Loucy (cell line): ENCODE measurements at regions not wholly inside any gene's neighbourhood (a gene's known extent, or its start where the extent isn't known, plus 50 kb on each side); places are given as distances from the start of the nearest gene placed in this dataset.

Source experiments
- CTCF ChIP-seq: fragments of 200-600 bp; sonication (generic); conservative IDR thresholded peaks from 2 replicates; pipeline ENCODE4 v1.5.1; 2014; ENCODE audit warnings: mild to moderate bottlenecking, antibody characterized with exemption, low read length
- EZH2phosphoT487 ChIP-seq: fragments of 200-600 bp; IDR thresholded peaks from 2 replicates; pipeline ENCODE4 v1.6.1; 2018; ENCODE audit warnings: antibody characterized with exemption, mild to moderate bottlenecking, moderate library complexity, borderline replicate concordance

- TF ChIP-seq CTCF (no peak), EZH2phosphoT487 (no peak)
These were observed 242.3 kb upstream of the IRX5 start for GRCh38 chr16:54688339-54688738.
